ENCODE measurements at regions not wholly inside any gene's neighbourhood (a gene's known extent, or its start where the extent isn't known, plus 50 kb on each side); places are given as distances from the start of the nearest gene placed in this dataset.

GRCh38 chr1:213817156-213817555 is 170.6 kb upstream of the PROX1 start:
- Histone ChIP-seq H3K9me3 (ENCODE audit: insufficient read depth, low read length) (no peaks in the 10 kb centered on the region), H3K36me3 (replicated peaks; ENCODE audit: low read depth, low read length) (no peaks in the 10 kb centered on the region), H3K4me3 (ENCODE audit: low read length) (no peak overlapping the region), H4K20me1 (ENCODE audit: insufficient read depth, low read length) (no peaks in the 10 kb centered on the region), H3K27me3 (ENCODE audit: low read depth, low read length) (peaks cover 3% of the 10 kb centered on the region; the same call in 1 of the 2 replicates), H3K9ac (ENCODE audit: low read length) (no peak overlapping the region), H3K4me2 (ENCODE audit: low read length) (no peak overlapping the region), H3K27ac (ENCODE audit: low read length) (no peak overlapping the region), H2AFZ (ENCODE audit: low read depth, low read length) (no peak overlapping the region), H3K79me2 (ENCODE audit: low read length) (no peaks in the 10 kb centered on the region), H3K4me1 (ENCODE audit: low read length) (no peaks in the 10 kb centered on the region)
- no peak for TF ChIP-seq EZH2phosphoT487 (IDR thresholded peaks at IDR 0.05; ENCODE audit: low read depth)
- no peak for TF ChIP-seq CTCF (IDR thresholded peaks at IDR 0.05; ENCODE audit: low read depth, low read length)

- no peak overlapping the region for H3K4me3 ChIP-seq (ENCODE audit: low read length)
- H3K27me3 ChIP-seq (ENCODE audit: low read depth, low read length): peaks cover 3% of the 10 kb centered on the region; the same call in 1 of the 2 replicates
- H3K36me3 ChIP-seq (replicated peaks; ENCODE audit: low read depth, low read length): no peaks in the 10 kb centered on the region
- H3K9me3 ChIP-seq (ENCODE audit: insufficient read depth, low read length): no peaks in the 10 kb centered on the region
- H3K4me2 ChIP-seq (ENCODE audit: low read length): no peak overlapping the region
- H4K20me1 ChIP-seq (ENCODE audit: insufficient read depth, low read length): no peaks in the 10 kb centered on the region
- H2AFZ ChIP-seq (ENCODE audit: low read depth, low read length): no peak overlapping the region
- H3K4me1 ChIP-seq (ENCODE audit: low read length): no peaks in the 10 kb centered on the region
- TF ChIP-seq CTCF (IDR thresholded peaks at IDR 0.05; ENCODE audit: low read depth, low read length) (no peak), EZH2phosphoT487 (IDR thresholded peaks at IDR 0.05; ENCODE audit: low read depth) (no peak)
- H3K27ac ChIP-seq (ENCODE audit: low read length): no peak overlapping the region
- H3K79me2 ChIP-seq (ENCODE audit: low read length): no peaks in the 10 kb centered on the region
- no peak overlapping the region for H3K9ac ChIP-seq (ENCODE audit: low read length)
Measured at GRCh38 chr1:213820362-213821149, 167.2 kb upstream of the PROX1 start.

- Histone ChIP-seq H4K20me1 (ENCODE audit: insufficient read depth, low read length) (no peaks in the 10 kb centered on the region), H3K9me3 (ENCODE audit: insufficient read depth, low read length) (no peaks in the 10 kb centered on the region), H3K27ac (ENCODE audit: low read length) (no peak overlapping the region), H3K9ac (ENCODE audit: low read length) (no peak overlapping the region), H2AFZ (ENCODE audit: low read depth, low read length) (no peak overlapping the region), H3K4me2 (ENCODE audit: low read length) (no peak overlapping the region), H3K36me3 (replicated peaks; ENCODE audit: low read depth, low read length) (no peaks in the 10 kb centered on the region), H3K27me3 (ENCODE audit: low read depth, low read length) (peaks cover 5% of the 10 kb centered on the region; the same call in 1 of the 2 replicates), H3K4me1 (ENCODE audit: low read length) (no peaks in the 10 kb centered on the region), H3K4me3 (ENCODE audit: low read length) (no peak overlapping the region), H3K79me2 (ENCODE audit: low read length) (no peaks in the 10 kb centered on the region)
- no peak for TF ChIP-seq CTCF (IDR thresholded peaks at IDR 0.05; ENCODE audit: low read depth, low read length)
- no peak for TF ChIP-seq EZH2phosphoT487 (IDR thresholded peaks at IDR 0.05; ENCODE audit: low read depth)
Measured at GRCh38 chr1:213821175-213821942, 166.4 kb upstream of the PROX1 start.

GRCh38 chr1:213821943-213822334 is 165.8 kb upstream of the PROX1 start:
- Histone ChIP-seq H3K79me2 (ENCODE audit: low read length) (no peaks in the 10 kb centered on the region), H2AFZ (ENCODE audit: low read depth, low read length) (no peak overlapping the region), H4K20me1 (ENCODE audit: insufficient read depth, low read length) (no peaks in the 10 kb centered on the region), H3K9ac (ENCODE audit: low read length) (no peak overlapping the region), H3K36me3 (replicated peaks; ENCODE audit: low read depth, low read length) (no peaks in the 10 kb centered on the region), H3K27ac (ENCODE audit: low read length) (no peak overlapping the region), H3K4me2 (ENCODE audit: low read length) (no peak overlapping the region), H3K4me3 (ENCODE audit: low read length) (no peak overlapping the region), H3K4me1 (ENCODE audit: low read length) (no peaks in the 10 kb centered on the region), H3K27me3 (ENCODE audit: low read depth, low read length) (peaks cover 9% of the 10 kb centered on the region; the same call in 1 of the 2 replicates), H3K9me3 (ENCODE audit: insufficient read depth, low read length) (no peaks in the 10 kb centered on the region)
- no peak for TF ChIP-seq CTCF (IDR thresholded peaks at IDR 0.05; ENCODE audit: low read depth, low read length)
- no peak for TF ChIP-seq EZH2phosphoT487 (IDR thresholded peaks at IDR 0.05; ENCODE audit: low read depth)
